NCI-H446 treated with DMSO at 0.1 percent for 48 hours (cell line): ENCODE measurements at regions not wholly inside any gene's neighbourhood (a gene's known extent, or its start where the extent isn't known, plus 50 kb on each side); places are given as distances from the start of the nearest gene placed in this dataset.
"Not testable (repeated sequence)": the region's sequence is repeated elsewhere in the genome, so short reads cannot be mapped to it uniquely, and the experiment has no call there.

ENCODE experiments used
- DNase-seq: peaks from one replicate; lab custom pipeline; 2025; lab: John Stamatoyannopoulos, UW

- no peak for DNase-seq
These were observed 573.4 kb downstream of the TSN start for GRCh38 chr2:122328816-122329215.

- no peak for DNase-seq
These were observed 573.8 kb downstream of the TSN start for GRCh38 chr2:122329278-122329677.

- no peak for DNase-seq
These were observed 578.5 kb downstream of the TSN start for GRCh38 chr2:122333932-122334331.

DNA sequence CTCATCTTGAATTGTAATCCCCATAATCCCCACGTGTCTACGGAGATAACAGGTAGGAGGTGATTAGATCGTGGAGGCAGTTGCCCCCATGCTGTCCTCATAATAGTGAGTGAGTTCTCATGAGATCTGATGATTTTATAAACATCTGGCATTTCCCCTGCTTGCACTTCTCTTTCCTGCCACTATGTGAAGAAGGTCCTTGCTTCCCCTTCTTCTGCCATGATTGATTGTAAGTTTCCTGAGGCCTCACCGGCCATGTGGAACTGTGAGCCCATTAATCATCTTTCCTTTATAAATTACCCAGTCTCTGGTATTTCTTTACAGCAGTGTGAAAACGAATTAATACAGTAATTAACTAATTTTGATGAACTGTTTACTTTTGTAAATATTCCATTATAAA lies 582.5 kb downstream of the TSN start:
- DNase-seq: no peak

DNA sequence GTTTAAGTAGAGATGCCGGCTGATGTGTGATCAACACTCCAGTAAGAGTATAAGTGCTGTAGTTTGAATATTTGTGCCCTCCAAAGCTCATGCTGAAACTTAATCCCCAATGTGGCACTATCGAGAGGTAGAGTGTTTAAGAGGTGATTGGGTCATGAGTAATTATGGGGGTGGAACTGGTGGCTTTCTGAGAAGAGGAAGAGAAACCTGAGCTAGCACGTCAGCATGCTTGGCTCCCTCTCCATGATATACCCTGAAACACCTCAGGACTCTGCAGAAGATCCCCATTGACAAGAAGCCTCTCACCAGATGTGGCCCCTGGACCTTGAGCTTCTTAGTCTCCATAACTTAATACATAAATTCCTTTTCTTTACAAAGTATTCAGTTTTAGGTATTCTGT lies 584.8 kb downstream of the TSN start:
- no peak for DNase-seq

- DNase-seq: no peak
These were observed 585.6 kb downstream of the TSN start for GRCh38 chr2:122341007-122341406.

- not testable (repeated sequence) for DNase-seq
These were observed 596.7 kb downstream of the TSN start for GRCh38 chr2:122352151-122352550.

DNA sequence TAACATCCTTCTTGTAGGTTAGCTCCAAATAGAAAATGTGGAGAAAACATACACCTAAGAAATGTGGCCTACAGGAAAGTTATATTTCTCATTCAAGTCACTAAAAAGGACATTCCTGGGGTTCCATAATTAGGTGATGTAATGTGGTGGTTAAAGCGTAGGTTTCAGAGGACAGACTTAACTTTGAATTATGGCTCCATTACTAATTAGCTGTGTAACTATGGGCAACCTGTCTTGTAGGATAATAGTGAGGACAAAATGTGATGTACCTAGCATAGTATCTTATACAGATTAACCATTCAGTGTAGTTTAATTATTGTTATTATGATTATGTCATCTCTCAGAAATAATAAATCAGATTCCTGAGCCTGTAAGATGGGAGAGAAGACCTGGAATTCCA lies 602.5 kb downstream of the TSN start:
- no peak for DNase-seq

GRCh38 chr2:122358729-122359128 lies 603.3 kb downstream of the TSN start:
- no peak for DNase-seq

- no peak for DNase-seq
These were observed 608.4 kb downstream of the TSN start for GRCh38 chr2:122363885-122364284.

- no peak for DNase-seq
These were observed 611.0 kb downstream of the TSN start for GRCh38 chr2:122366427-122366826.

- DNase-seq: no peak
These were observed 611.7 kb downstream of the TSN start for GRCh38 chr2:122366969-122367645.

DNA sequence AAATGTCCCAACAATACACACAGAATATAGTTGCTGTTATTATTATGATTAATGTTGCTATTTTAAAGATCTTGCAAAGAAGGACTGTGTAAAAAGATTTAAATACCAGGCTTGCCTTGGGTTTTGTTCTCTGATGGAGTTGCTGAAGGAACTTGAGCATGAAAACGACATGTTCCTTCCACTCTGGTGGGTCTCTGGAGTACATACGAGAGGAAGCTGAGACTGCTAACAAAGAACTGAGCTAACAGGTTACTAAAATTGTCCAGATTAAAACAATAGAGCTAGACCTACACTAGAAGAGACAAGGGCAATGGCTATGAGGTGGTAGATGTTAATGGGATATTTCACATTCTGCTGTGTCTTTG lies 612.2 kb downstream of the TSN start:
- no peak for DNase-seq

DNA sequence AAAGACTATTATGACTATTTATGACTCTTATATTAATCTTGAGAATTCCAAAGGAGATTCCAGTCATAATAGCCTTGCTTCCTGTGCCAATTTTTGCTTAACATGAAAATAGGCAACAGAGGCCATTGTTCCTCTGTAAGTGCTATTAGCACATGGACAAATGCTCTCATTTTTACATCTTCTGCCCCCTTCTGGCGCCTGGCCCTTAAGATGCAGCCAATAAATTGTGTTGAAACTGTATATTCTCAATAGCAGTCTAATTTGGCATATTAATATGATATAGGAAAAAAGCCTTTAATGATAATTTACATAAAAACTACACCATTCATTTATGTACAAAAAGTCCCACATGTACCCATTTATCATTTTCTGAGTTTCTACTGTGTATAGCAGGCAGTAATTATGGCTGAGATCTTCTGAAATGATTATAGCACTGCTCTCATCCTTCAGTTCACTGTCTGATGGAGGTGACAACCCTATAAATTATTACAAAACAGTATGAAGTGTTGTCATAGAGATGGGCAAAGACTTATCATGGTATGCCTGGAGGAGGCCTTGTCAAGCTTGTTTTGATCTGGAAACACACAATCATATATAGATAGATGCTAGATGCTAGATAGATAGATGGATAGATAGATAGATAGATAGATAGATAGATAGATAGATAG lies 613.3 kb downstream of the TSN start:
- no peak for DNase-seq

- peak; percentile 75 for DNase-seq
These were observed 623.1 kb downstream of the TSN start for GRCh38 chr2:122378521-122378920.

- DNase-seq: no peak
These were observed 629.4 kb downstream of the TSN start for GRCh38 chr2:122384768-122385333.

DNA sequence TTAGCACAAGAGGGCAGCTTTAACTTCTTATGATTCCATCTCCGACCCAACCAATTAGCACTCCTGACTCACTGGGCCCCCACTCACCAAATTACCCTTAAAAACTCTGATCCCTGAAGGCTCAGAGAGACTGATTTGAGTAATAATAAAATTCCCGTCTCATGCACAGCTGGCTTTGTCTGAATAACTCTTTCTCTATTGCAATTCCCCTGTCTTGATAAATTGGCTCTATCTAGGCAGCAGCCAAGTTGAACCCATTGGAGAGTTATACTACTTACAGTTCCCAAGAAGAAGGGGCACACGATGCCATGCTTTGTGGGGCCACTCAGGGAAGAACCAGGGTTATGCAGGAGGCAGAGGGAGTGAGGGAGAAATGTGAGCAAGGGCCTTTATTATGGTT lies 632.8 kb downstream of the TSN start:
- DNase-seq: no peak

DNA sequence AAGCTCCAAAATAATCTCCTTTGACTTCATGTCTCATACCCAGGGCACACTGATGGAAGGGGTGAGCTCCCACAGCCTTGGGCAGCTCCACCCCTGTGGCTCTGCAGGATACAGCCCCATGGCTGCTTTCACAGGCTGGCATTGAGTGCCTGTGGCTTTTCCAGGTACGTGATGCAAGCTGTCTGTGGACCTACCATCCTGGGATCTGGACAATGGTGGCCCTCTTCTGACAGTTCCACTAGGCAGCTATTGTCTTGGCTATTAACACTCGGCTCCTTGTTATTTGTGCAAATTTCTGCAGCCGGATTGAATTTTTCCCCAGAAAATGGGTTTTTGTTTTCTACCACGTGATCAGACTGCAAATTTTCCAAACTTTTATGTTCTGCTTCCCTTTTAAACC lies 634.2 kb downstream of the TSN start:
- no peak for DNase-seq

DNA sequence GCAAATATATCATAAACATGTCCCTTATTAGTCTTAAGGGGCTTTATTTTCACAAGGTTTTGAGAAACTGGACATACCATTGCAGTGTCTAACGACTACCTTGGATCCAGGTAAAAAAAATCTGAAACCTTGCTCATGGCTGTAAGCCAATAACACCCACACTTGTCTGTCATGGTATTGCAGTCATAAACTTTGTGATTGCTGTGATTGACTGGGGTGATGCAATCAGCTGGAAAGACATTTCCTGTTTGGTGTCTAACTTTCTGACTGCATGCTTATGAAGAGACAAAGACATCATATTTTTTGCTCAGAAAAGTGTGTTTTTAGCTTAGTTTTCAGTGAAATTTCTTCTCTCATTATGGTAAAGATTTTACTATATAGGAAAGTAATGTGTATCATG lies 635.0 kb downstream of the TSN start:
- DNase-seq: no peak

DNA sequence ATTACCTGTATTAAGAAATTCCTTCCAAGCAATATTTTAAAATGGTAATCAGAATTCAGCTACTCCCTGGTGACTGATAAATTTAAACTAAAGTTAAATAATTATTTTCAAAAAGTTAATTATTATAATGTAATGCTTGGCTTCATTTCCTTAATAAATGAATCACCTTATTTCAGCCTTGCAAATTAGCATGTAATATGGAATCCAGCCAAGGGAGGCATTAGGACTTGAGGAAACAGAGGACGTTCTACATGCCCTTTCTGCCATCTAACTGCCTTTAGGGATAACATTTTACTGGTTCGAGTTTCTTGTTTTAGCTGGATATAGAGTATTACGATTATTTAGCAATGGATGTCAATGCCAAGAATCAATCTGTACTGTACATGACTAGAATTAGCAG lies 636.3 kb downstream of the TSN start:
- DNase-seq: no peak

DNA sequence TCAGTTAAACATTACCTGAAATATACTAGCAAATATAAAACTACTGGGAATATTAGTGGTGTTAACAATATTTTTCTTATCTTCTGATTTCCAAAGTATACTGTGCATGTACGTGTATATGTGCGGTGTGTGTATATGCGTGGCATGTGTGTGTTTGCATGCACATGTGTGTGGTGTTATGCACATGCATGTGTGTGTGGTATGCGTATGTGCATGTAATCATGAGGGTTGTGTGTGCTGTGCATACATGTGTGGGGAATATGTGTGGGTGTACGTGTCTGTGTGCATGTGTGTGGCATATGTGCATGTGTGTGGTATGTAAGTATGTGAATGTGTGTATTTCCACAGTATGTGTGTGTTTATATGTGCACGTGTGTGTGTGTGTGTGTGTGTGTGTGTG lies 640.2 kb downstream of the TSN start:
- no peak for DNase-seq

- DNase-seq: no peak
These were observed 655.8 kb downstream of the TSN start for GRCh38 chr2:122411231-122411630.

DNA sequence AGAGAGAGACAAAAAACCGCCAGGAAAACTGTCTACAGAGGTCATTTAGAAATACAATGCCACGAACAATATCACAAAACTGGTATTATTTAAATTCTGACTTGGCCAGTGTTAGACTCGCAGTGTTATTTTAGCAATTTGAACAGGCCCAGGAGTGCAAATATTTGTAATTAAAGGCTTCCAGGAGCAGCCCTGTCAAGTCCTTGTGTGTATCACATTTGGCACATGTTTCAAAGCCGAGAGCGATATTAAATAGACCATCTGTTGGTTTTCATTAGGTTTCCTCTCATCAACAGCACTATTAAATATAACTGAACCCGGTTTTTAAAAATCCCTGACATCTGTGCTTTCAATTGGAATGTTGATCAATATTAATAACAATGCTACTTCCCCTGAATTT lies 656.9 kb downstream of the TSN start:
- peak; percentile 75 for DNase-seq

DNA sequence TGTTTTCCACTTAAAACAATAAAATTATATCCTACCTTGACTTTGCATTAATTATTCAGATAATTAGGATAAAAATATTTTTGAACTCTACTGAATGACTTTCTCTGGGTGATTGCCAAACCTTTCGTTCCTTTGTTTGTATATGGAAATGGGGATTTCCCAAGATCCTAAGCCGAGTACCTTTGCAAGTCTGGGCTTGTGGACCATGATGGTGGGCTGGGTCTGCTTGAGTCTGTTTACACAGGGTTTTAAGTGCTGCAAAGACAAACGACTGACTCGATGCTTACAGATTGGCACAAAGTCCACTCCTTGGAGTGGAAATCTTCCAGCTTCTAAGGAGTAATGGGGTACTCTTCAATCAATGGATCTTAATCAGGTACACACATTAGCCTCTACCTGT lies 659.5 kb downstream of the TSN start:
- no peak for DNase-seq
